Adrenal gland (tissue), 9 donors: ENCODE measurements at regions not wholly inside any gene's neighbourhood (a gene's known extent, or its start where the extent isn't known, plus 50 kb on each side); places are given as distances from the start of the nearest gene placed in this dataset.
A peak's percentile ranks its signal among the peaks of the same experiment; 100 is the strongest.
"Not testable (repeated sequence)": the region's sequence is repeated elsewhere in the genome, so short reads cannot be mapped to it uniquely, and the experiment has no call there.

Experiments
- DNase-seq, 7 donors: peaks; one replicate each; pipeline ENCODE4 v3.0.0-alpha.2; 2019 to 2020
- H3K27ac ChIP-seq, 5 donors: fragments of 200-600 bp; sonication (generic) in 4 of 5; 1 replicate in 3 of 5; 2 replicates in 2 of 5; pipeline versions ENCODE4 v1.5.1 to v1.8.0; 2016 to 2020; ENCODE audit warnings: mild to moderate bottlenecking in 1 of 5
- H3K27me3 ChIP-seq: fragments of 200-600 bp; 2 replicates; pipeline ENCODE4 v1.8.0; 2021
- H3K36me3 ChIP-seq, 2 donors: fragments of 200-600 bp; replicated peaks in 1 of 2; 1 replicate in 1 of 2; 2 replicates in 1 of 2; pipeline versions ENCODE4 v1.5.1 to v1.8.0; 2018 to 2022
- H3K4me1 ChIP-seq, 2 donors: fragments of 200-600 bp; replicated peaks in 1 of 2; 1 replicate in 1 of 2; 2 replicates in 1 of 2; pipeline versions ENCODE4 v1.5.1 to v1.8.0; 2018 to 2021
- H3K4me3 ChIP-seq, 4 donors: fragments of 200-600 bp; sonication (generic) in 3 of 4; one replicate each; pipeline ENCODE4 v1.5.1; 2016 to 2018
- H3K9me3 ChIP-seq, 3 donors: fragments of 200-600 bp; sonication (generic) in 1 of 3; replicated peaks in 1 of 3; 1 replicate in 2 of 3; 2 replicates in 1 of 3; pipeline versions ENCODE4 v1.5.1 to v1.8.0; 2016 to 2021
- CTCF ChIP-seq, 6 experiments: fragments of 450-650 bp in 4 of 6; fragments of 200-600 bp in 2 of 6; sonication (generic) in 1 of 6; IDR thresholded peaks; 1 replicate in 5 of 6; 2 replicates in 1 of 6; pipeline versions ENCODE4 v1.5.1 to v1.8.0; 2016 to 2021; ENCODE audit warnings: antibody characterized with exemption in 6 of 6, mild to moderate bottlenecking in 2 of 6, moderate library complexity in 1 of 6
- POLR2A ChIP-seq, 2 donors: fragments of 450-650 bp; IDR thresholded peaks; one replicate each; pipeline ENCODE4 v1.6.1; 2017; ENCODE audit warnings: antibody characterized with exemption in 2 of 2, mild to moderate bottlenecking in 2 of 2, moderate library complexity in 1 of 2
- WGBS, 4 donors: extraction: QIAGEN DNeasy Blood & Tissue Kit in 2 of 4; methylation state at CpG; one replicate each; pipeline versions ENCODE4 v1.1.5 to v1.1.7; 2013 to 2017; 5-methylcytosine and 5-hydroxymethylcytosine counted together
- intact Hi-C, 2 donors: fragments of 100-400 bp; cut with DNase I; formaldehyde crosslinking; loops; one replicate each; pipeline versions ENCODE4 v1.14.1 to v1.15.0; 2022 to 2023
- donor health status: healthy with polysubstance abuse.
- donor health status: Bipolar disorder and iron deficiency.
- donor health status: DM: yes; HTN: yes; CAD: no.
- donor health status: DM: no; HTN: no; CAD: no.
- donor health status: DM: no; HTN: no; CAD: no.

GRCh38 chr5:156052656-156053055 lies 274.3 kb upstream of the SGCD start:
- H3K27ac ChIP-seq = no peak overlapping the region
- no peaks in the 10 kb centered on the region for H3K9me3 ChIP-seq
- H3K4me3 ChIP-seq = no peak overlapping the region
- no peak for TF ChIP-seq CTCF (IDR thresholded peaks at IDR 0.05)
- no peak for TF ChIP-seq POLR2A (IDR thresholded peaks at IDR 0.05)
- intact Hi-C loops = no loop called here
- no peaks in the 10 kb centered on the region for H3K36me3 ChIP-seq
- peak in 1 of 7 donors; percentile 52 for DNase-seq
- no peaks in the 10 kb centered on the region for H3K4me1 ChIP-seq
- no peaks in the 10 kb centered on the region for H3K27me3 ChIP-seq
- 29 to 39% (median 38%) methylated on average over 1 of the region's 1 CpG; no CpG with 5 or more reads in 1 of the 4 donors for WGBS, 4 donors

- no peaks in the 10 kb centered on the region for H3K9me3 ChIP-seq
- WGBS, 4 donors = 76 to 90% (median 80%) methylated on average over 2 of the region's 2 CpGs; no CpG with 5 or more reads in 1 of the 4 donors
- TF ChIP-seq CTCF (IDR thresholded peaks at IDR 0.05) (no peak), POLR2A (IDR thresholded peaks at IDR 0.05) (no peak)
- no peak overlapping the region for H3K27ac ChIP-seq
- H3K36me3 ChIP-seq = no peaks in the 10 kb centered on the region
- no peaks in the 10 kb centered on the region for H3K4me1 ChIP-seq
- H3K4me3 ChIP-seq = no peak overlapping the region
- no peak for DNase-seq
- no peaks in the 10 kb centered on the region for H3K27me3 ChIP-seq
- intact Hi-C loops = no loop called here
Observed at GRCh38 chr5:156053056-156053455, 273.9 kb upstream of the SGCD start.

- Histone ChIP-seq H3K4me3 (no peak overlapping the region), H3K27ac (no peak overlapping the region), H3K9me3 (no peaks in the 10 kb centered on the region), H3K36me3 (no peaks in the 10 kb centered on the region), H3K4me1 (no peaks in the 10 kb centered on the region), H3K27me3 (no peaks in the 10 kb centered on the region)
- TF ChIP-seq CTCF (IDR thresholded peaks at IDR 0.05) (no peak), POLR2A (IDR thresholded peaks at IDR 0.05) (no peak)
- DNase-seq = no peak
- intact Hi-C loops = no loop called here
- 78 to 84% (median 80%) methylated on average over 4 of the region's 4 CpGs for WGBS, 4 donors
Observed at GRCh38 chr5:156076912-156077311, 250.1 kb upstream of the SGCD start.

- Histone ChIP-seq H3K9me3 (no peaks in the 10 kb centered on the region), H3K4me3 (no peak overlapping the region), H3K36me3 (no peaks in the 10 kb centered on the region), H3K27ac (no peak overlapping the region), H3K27me3 (no peaks in the 10 kb centered on the region), H3K4me1 (no peaks in the 10 kb centered on the region)
- no peak for DNase-seq
- TF ChIP-seq CTCF (IDR thresholded peaks at IDR 0.05) (no peak), POLR2A (IDR thresholded peaks at IDR 0.05) (no peak)
- WGBS, 4 donors = 74 to 88% (median 87%) methylated on average over 5 of the region's 5 CpGs
- intact Hi-C loops = no loop called here
Observed at GRCh38 chr5:156087577-156088110, 239.3 kb upstream of the SGCD start.

- WGBS, 4 donors = 78 to 81% (median 80%) methylated on average over 10 of the region's 10 CpGs
- H3K9me3 ChIP-seq, intact Hi-C loops, DNase-seq, H3K27me3 ChIP-seq, H3K4me1 ChIP-seq, H3K27ac ChIP-seq, H3K36me3 ChIP-seq, H3K4me3 ChIP-seq: not testable (repeated sequence)
Observed at GRCh38 chr5:156089955-156090940, 236.7 kb upstream of the SGCD start.
